A549 (cell line): ENCODE measurements at regions not wholly inside any gene's neighbourhood (a gene's known extent, or its start where the extent isn't known, plus 50 kb on each side); places are given as distances from the start of the nearest gene placed in this dataset.
"Not testable (repeated sequence)": the region's sequence is repeated elsewhere in the genome, so short reads cannot be mapped to it uniquely, and the experiment has no call there.

Experiments
- ATAC-seq, 2 experiments: fragments of 200-7000 bp in 1 of 2; fragments of >200 bp in 1 of 2; cut with Nextera tagmentation in 1 of 2; cut with Tn5 transposase in 1 of 2; 3 replicates each; pipeline versions ENCODE4 v1.8.0 to v1.9.1; 2018 to 2020; ENCODE audit warnings: mild to moderate bottlenecking in 1 of 2, moderate library complexity in 1 of 2
- CTCF ChIA-PET: fragments of 300-600 bp; sonication (Branson Sonifier 250); formaldehyde crosslinking; extraction: SDS; loops from one replicate; lab custom pipeline; 2021; ENCODE audit warnings: antibody characterized with exemption, inconsistent platforms; lab: Yijun Ruan, JAX
- POLR2A ChIA-PET: fragments of 350-600 bp; formaldehyde crosslinking; extraction: SDS; loops from one replicate; lab custom pipeline; 2021; ENCODE audit warnings: antibody characterized with exemption, inconsistent platforms; lab: Yijun Ruan, JAX
- DNase-seq, 2 experiments: peaks; one replicate each; pipeline versions ENCODE4 v3.0.0 to v3.0.0-alpha.2; 2011 to 2016; ENCODE audit warnings: low read depth in 1 of 2, low spot score in 1 of 2
- FAIRE-seq: peaks from 2 replicates; lab custom pipeline; 2011; peaks lifted over from hg19 to GRCh38; lab: Jason Lieb, UNC
- H3K27ac ChIP-seq, 2 experiments: fragments of >200 bp; sonication (Bioruptor Twin); formaldehyde crosslinking; 3 replicates each; pipeline ENCODE4 v1.5.1; 2016 to 2017
- H3K4me1 ChIP-seq: fragments of >200 bp; sonication (Bioruptor Twin); formaldehyde crosslinking; 3 replicates; pipeline ENCODE4 v1.6.1; 2016
- H3K4me2 ChIP-seq: fragments of >200 bp; sonication (Bioruptor Twin); formaldehyde crosslinking; 3 replicates; pipeline ENCODE4 v1.6.1; 2016
- H3K4me3 ChIP-seq: fragments of >200 bp; sonication (Bioruptor Twin); formaldehyde crosslinking; 3 replicates; pipeline ENCODE4 v1.5.1; 2016
- H3K9me3 ChIP-seq: fragments of >200 bp; sonication (Bioruptor Twin); formaldehyde crosslinking; 3 replicates; pipeline ENCODE4 v1.6.1; 2016
- CBX2 ChIP-seq: fragments of 200-600 bp; sonication (generic); IDR thresholded peaks from 2 replicates; pipeline ENCODE4 v1.6.1; 2016; ENCODE audit warnings: low read depth, mild to moderate bottlenecking, borderline replicate concordance
- CBX8 ChIP-seq: fragments of 200-600 bp; sonication (generic); IDR thresholded peaks from 2 replicates; pipeline ENCODE4 v1.6.1; 2016
- CHD4 ChIP-seq: fragments of 200-600 bp; sonication (generic); IDR thresholded peaks from 2 replicates; pipeline ENCODE4 v1.6.1; 2016; ENCODE audit warnings: antibody characterized with exemption, mild to moderate bottlenecking, borderline replicate concordance
- FOXS1 ChIP-seq: fragments of 250-450 bp; sonication (Bioruptor Pico); IDR thresholded peaks from 2 replicates; pipeline ENCODE4 v1.5.0; 2020; ENCODE audit warnings: mild to moderate bottlenecking, moderate library complexity
- JUN ChIP-seq, 2 experiments: fragments of >200 bp; sonication (Bioruptor Twin); formaldehyde crosslinking; IDR thresholded peaks; 2 replicates in 1 of 2; 3 replicates in 1 of 2; pipeline ENCODE4 v1.6.1; 2016 to 2017
- JUNB ChIP-seq: fragments of >200 bp; sonication (Bioruptor Twin); formaldehyde crosslinking; IDR thresholded peaks from 2 replicates; pipeline ENCODE4 v1.6.1; 2016
- KDM1A ChIP-seq: fragments of 200-600 bp; sonication (generic); IDR thresholded peaks from 2 replicates; pipeline ENCODE4 v1.6.1; 2016; ENCODE audit warnings: low read depth, mild to moderate bottlenecking
- KDM5A ChIP-seq: fragments of 200-600 bp; sonication (generic); IDR thresholded peaks from 2 replicates; pipeline ENCODE4 v1.6.1; 2016; ENCODE audit warnings: antibody characterized with exemption, mild to moderate bottlenecking
- MAFK ChIP-seq: fragments of 450-650 bp; IDR thresholded peaks from 2 replicates; pipeline ENCODE4 v1.6.1; 2014; ENCODE audit not compliant: partially characterized antibody
- MYC ChIP-seq: IDR thresholded peaks from 2 replicates; pipeline ENCODE4 v1.6.1; 2012; ENCODE audit warnings: mild to moderate bottlenecking, inconsistent platforms, low read length, improper control_type of control experiment, borderline replicate concordance
- NR3C1 ChIP-seq: fragments of >200 bp; sonication (Bioruptor Twin); formaldehyde crosslinking; IDR thresholded peaks from 3 replicates; pipeline ENCODE4 v1.6.1; 2017
- PHF8 ChIP-seq: fragments of 200-600 bp; sonication (generic); IDR thresholded peaks from 2 replicates; pipeline ENCODE4 v1.6.1; 2016; ENCODE audit warnings: low read depth, mild to moderate bottlenecking, antibody characterized with exemption, moderate library complexity, borderline replicate concordance
- REST ChIP-seq: fragments of 200-600 bp; sonication (generic); IDR thresholded peaks from 2 replicates; pipeline ENCODE4 v1.6.1; 2016; ENCODE audit warnings: antibody characterized with exemption, mild to moderate bottlenecking, moderate library complexity
- RFX5 ChIP-seq: fragments of 450-650 bp; IDR thresholded peaks from 2 replicates; pipeline ENCODE4 v1.7.1; 2014; ENCODE audit warnings: antibody characterized with exemption, mild to moderate bottlenecking, moderate library complexity
- TFCP2L1 ChIP-seq: fragments of 250-450 bp; sonication (Bioruptor Pico); IDR thresholded peaks from 2 replicates; pipeline ENCODE4 v1.5.0; 2021; ENCODE audit warnings: mild to moderate bottlenecking
- TP53 ChIP-seq: fragments of 250-450 bp; sonication (Bioruptor Pico); IDR thresholded peaks from 2 replicates; pipeline ENCODE4 v1.5.0; 2021; ENCODE audit warnings: mild to moderate bottlenecking, moderate library complexity
- USF2 ChIP-seq: fragments of 450-650 bp; IDR thresholded peaks from 2 replicates; pipeline ENCODE4 v1.6.1; 2014; ENCODE audit warnings: antibody characterized with exemption
- WGBS: methylation state at CpG from one replicate; pipeline ENCODE4 v1.1.6; 2017; ENCODE audit errors: missing lambda C conversion rate; 5-methylcytosine and 5-hydroxymethylcytosine counted together
- TF ChIP-seq, protein P1 (sequence below): IDR thresholded peaks from 2 replicates; pipeline ENCODE4 v1.6.1; 2012; ENCODE audit warnings: low read depth, borderline replicate concordance

DNA sequence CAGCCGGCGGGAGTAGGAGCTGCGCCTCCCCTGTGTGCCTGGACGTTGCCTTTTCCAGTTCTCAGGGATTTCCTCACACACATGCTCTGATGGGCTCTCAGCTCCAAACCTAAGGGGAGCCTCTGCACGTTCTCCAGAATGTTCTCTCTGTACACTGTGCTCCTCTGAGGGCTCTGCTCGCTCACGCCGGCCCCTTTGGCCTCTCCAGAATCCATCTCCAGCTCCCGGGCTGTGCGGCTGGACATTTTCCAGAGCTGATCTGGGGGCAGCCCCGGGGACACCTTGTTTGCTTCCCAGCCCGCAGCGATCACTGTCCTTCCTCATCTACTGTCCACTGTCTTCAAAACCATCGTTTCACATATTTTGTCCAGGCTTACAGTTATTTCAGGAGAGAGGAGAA, 245.4 kb upstream of the HDAC4 start:
- H3K9me3 ChIP-seq: no peaks in the 10 kb centered on the region; the same call in 2 of the 3 replicates
- WGBS: 53% methylated on average over 14 of the region's 14 CpGs
- POLR2A ChIA-PET: no interaction called here
- no peak overlapping the region for H3K4me2 ChIP-seq
- CTCF ChIA-PET: no interaction called here
- DNase-seq (no peak), FAIRE-seq (no peak), ATAC-seq (no peak; a peak in 1 of 6 replicates)
- H3K27ac ChIP-seq: no peak overlapping the region
- no peak overlapping the region for H3K4me3 ChIP-seq
- no peaks in the 10 kb centered on the region for H3K4me1 ChIP-seq
- TF ChIP-seq CBX2 (no peak), MAFK (no peak)
- TF ChIP-seq, all 56 proteins: peak for 0

DNA sequence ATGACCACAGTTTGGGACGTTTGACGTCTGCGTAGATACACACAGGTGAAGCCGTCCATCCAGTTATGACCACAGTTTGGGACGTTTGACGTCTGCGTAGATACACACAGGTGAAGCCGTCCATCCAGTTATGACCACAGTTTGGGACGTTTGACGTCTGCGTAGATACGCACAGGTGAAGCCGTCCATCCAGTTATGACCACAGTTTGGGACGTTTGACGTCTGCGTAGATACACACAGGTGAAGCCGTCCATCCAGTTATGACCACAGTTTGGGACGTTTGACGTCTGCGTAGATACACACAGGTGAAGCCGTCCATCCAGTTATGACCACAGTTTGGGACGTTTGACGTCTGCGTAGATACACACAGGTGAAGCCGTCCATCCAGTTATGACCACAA, 243.8 kb upstream of the HDAC4 start:
- DNase-seq, H3K9me3 ChIP-seq, H3K27ac ChIP-seq, FAIRE-seq, CTCF ChIA-PET, H3K4me3 ChIP-seq, H3K4me2 ChIP-seq, POLR2A ChIA-PET, H3K4me1 ChIP-seq, ATAC-seq: not testable (repeated sequence)
- WGBS: 74% methylated on average over 4 of the region's 25 CpGs

GRCh38 chr2:239644011-239644410, 243.2 kb upstream of the HDAC4 start:
- Histone ChIP-seq H3K4me3 (no peak overlapping the region), H3K4me2 (no peak overlapping the region), H3K9me3 (no peaks in the 10 kb centered on the region; the same call in 2 of the 3 replicates), H3K4me1 (no peaks in the 10 kb centered on the region), H3K27ac (no peak overlapping the region)
- POLR2A ChIA-PET: no interaction called here
- ATAC-seq (peak; percentile 52 to 74; a peak in 4 of 6 replicates), FAIRE-seq (no peak), DNase-seq (peak in 1 of 2 experiments; percentile 38)
- no peak for TF ChIP-seq USF2
- 0 out of 2 replicates have a peak, but pooled peaks have one; percentile 9 for TF ChIP-seq CHD4
- TF ChIP-seq REST: peak; percentile 76
- CTCF ChIA-PET: no interaction called here
- WGBS: 55% methylated on average over 7 of the region's 7 CpGs

DNA sequence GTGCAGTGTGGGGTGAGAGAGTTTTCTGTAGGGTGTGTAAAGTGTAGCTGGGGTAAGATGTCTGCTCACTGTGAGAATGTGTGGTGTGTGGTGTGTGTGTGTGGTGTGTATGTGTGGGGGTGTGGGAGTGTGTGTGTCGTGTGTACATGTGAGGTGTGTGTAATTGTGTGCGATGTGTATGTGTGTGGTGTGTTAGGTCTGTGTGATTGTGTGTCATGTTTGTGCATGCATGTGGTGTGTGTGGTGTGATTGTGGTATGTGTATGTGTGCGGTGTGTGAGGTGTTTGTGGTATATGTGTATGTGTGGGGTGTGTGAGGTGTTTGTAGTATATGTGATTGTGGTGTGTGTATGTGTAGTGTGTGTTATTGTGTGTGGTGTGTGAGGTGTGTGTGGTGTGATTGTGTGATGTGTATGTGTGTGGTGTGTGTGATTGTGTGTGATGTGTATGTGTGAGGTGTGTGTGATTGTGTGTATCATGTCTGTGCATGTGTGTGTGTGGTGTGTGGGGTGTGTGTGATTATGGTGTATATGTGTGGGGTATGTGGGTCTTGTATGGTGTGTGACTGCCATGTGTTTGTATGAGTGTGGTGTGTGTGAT, 241.7 kb upstream of the HDAC4 start:
- TF ChIP-seq MYC (no peak), JUNB (no peak), KDM1A (no peak), TP53 (CRISPR knock-in tag) (no peak), NR3C1 (no peak), KDM5A (no peak), RFX5 (no peak), TFCP2L1 (CRISPR knock-in tag) (no peak), MAFK (no peak), CBX8 (no peak), FOXS1 (CRISPR knock-in tag) (no peak), JUN (IDR thresholded peaks at IDR 0.05) (no peak), PHF8 (no peak)
- TF ChIP-seq, protein P1, sequence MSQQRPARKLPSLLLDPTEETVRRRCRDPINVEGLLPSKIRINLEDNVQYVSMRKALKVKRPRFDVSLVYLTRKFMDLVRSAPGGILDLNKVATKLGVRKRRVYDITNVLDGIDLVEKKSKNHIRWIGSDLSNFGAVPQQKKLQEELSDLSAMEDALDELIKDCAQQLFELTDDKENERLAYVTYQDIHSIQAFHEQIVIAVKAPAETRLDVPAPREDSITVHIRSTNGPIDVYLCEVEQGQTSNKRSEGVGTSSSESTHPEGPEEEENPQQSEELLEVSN: no peak
- 67% methylated on average over 3 of the region's 3 CpGs for WGBS
- POLR2A ChIA-PET: no interaction called here
- ATAC-seq: no peak
- FAIRE-seq: no peak
- no peaks in the 10 kb centered on the region for H3K4me1 ChIP-seq
- no peaks in the 10 kb centered on the region; the same call in 2 of the 3 replicates for H3K9me3 ChIP-seq
- no peak for DNase-seq
- CTCF ChIA-PET: no interaction called here
- H3K4me2 ChIP-seq: no peak overlapping the region
- no peak overlapping the region for H3K4me3 ChIP-seq
- no peak overlapping the region for H3K27ac ChIP-seq

- H3K4me3 ChIP-seq, POLR2A ChIA-PET, H3K27ac ChIP-seq, ATAC-seq, H3K9me3 ChIP-seq, H3K4me1 ChIP-seq, DNase-seq, H3K4me2 ChIP-seq, FAIRE-seq: not testable (repeated sequence)
- WGBS: 67% methylated on average over 11 of the region's 11 CpGs
- CTCF ChIA-PET: interaction anchor here (1.5 kb wide), 1 partner anchor 15 kb away, joined by 3 read pairs; no protein-coding TSS in a partner anchor
These were observed 241.1 kb upstream of the HDAC4 start for GRCh38 chr2:239641904-239642303.
